GM12878 (cell line): ENCODE measurements at regions not wholly inside any gene's neighbourhood (a gene's known extent, or its start where the extent isn't known, plus 50 kb on each side); places are given as distances from the start of the nearest gene placed in this dataset.

Experiments
- CBX5 ChIP-seq: sonication (generic); IDR thresholded peaks from 2 replicates; pipeline ENCODE4 v1.6.1; 2016; ENCODE audit warnings: low read depth, moderate library complexity, mild to moderate bottlenecking, inconsistent platforms
- EZH2 ChIP-seq: IDR thresholded peaks from 2 replicates; pipeline ENCODE4 v1.6.1; 2012; ENCODE audit warnings: low read depth, mild to moderate bottlenecking, control low read depth, inconsistent platforms, low read length, borderline replicate concordance; ENCODE audit not compliant: control insufficient read depth
- POLR2AphosphoS5 ChIP-seq: IDR thresholded peaks from 2 replicates; pipeline ENCODE4 v1.6.1; 2011; ENCODE audit warnings: mild to moderate bottlenecking, low read length, inconsistent platforms
- REST ChIP-seq: IDR thresholded peaks from 2 replicates; pipeline ENCODE4 v1.6.1; 2012; ENCODE audit warnings: mild to moderate bottlenecking, low read depth, low read length
- SIN3A ChIP-seq: IDR thresholded peaks from 2 replicates; pipeline ENCODE4 v1.6.1; 2012; ENCODE audit warnings: low read depth, low read length, improper control_type of control experiment
- YY1 ChIP-seq: IDR thresholded peaks from 2 replicates; pipeline ENCODE4 v1.6.1; 2011; ENCODE audit warnings: low read depth, mild to moderate bottlenecking, low read length
- ZSCAN29 ChIP-seq: fragments of 450-650 bp; IDR thresholded peaks from 2 replicates; pipeline ENCODE4 v1.6.1; 2017; ENCODE audit warnings: mild to moderate bottlenecking, moderate library complexity
- TF ChIP-seq, protein P1 (sequence below), 3 experiments: IDR thresholded peaks in 2 of 3; conservative IDR thresholded peaks in 1 of 3; 2 replicates each; pipeline ENCODE4 v1.5.1; 2011; ENCODE audit warnings: low read depth in 3 of 3, low read length in 3 of 3, mild to moderate bottlenecking in 3 of 3, control low read depth in 2 of 3, moderate library complexity in 2 of 3, inconsistent platforms in 1 of 3, mixed read lengths in 1 of 3; ENCODE audit not compliant: control insufficient read depth in 2 of 3, insufficient read depth in 1 of 3; ENCODE audit errors: extremely low read depth in 1 of 3
- TF ChIP-seq, protein P2 (sequence below): IDR thresholded peaks from 2 replicates; pipeline ENCODE4 v1.6.1; 2011; ENCODE audit warnings: low read depth, low read length, improper control_type of control experiment, borderline replicate concordance

DNA sequence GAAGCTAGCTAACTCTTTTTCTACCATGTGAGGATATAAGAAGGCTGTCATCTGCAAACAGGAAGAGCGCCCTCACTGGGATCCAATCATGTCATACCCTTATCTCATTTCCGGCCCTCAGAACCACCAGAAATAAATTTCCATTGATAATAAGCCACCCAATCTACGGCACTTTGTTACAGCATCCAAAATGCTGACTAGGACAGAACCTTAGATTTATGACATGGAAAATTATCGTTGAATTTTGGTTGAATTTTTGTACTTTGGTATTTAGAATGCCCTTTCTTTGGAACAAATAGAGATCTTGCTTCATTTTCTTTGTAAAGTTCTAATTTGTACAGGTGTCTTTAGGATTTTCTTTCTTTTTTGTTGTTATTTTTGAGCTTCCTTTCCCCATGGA lies 53.3 kb upstream of the CYLC2 start:
- TF ChIP-seq, protein P1, sequence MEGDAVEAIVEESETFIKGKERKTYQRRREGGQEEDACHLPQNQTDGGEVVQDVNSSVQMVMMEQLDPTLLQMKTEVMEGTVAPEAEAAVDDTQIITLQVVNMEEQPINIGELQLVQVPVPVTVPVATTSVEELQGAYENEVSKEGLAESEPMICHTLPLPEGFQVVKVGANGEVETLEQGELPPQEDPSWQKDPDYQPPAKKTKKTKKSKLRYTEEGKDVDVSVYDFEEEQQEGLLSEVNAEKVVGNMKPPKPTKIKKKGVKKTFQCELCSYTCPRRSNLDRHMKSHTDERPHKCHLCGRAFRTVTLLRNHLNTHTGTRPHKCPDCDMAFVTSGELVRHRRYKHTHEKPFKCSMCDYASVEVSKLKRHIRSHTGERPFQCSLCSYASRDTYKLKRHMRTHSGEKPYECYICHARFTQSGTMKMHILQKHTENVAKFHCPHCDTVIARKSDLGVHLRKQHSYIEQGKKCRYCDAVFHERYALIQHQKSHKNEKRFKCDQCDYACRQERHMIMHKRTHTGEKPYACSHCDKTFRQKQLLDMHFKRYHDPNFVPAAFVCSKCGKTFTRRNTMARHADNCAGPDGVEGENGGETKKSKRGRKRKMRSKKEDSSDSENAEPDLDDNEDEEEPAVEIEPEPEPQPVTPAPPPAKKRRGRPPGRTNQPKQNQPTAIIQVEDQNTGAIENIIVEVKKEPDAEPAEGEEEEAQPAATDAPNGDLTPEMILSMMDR (IDR thresholded peaks at IDR 0.05 in 2 of 3, conservative IDR thresholded peaks at IDR 0.05 in 1 of 3; ENCODE audit: control insufficient read depth in 2 of 3, extremely low read depth in 1 of 3, insufficient read depth in 1 of 3, low read depth in 3 of 3, low read length in 3 of 3), result no peak
- TF ChIP-seq REST (no peak), EZH2 (no peak), SIN3A (no peak), CBX5 (no peak), POLR2AphosphoS5 (no peak), YY1 (no peak), ZSCAN29 (no peak)
- TF ChIP-seq, protein P2, sequence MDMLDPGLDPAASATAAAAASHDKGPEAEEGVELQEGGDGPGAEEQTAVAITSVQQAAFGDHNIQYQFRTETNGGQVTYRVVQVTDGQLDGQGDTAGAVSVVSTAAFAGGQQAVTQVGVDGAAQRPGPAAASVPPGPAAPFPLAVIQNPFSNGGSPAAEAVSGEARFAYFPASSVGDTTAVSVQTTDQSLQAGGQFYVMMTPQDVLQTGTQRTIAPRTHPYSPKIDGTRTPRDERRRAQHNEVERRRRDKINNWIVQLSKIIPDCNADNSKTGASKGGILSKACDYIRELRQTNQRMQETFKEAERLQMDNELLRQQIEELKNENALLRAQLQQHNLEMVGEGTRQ, result no peak
